AG04450 (cell line): ENCODE measurements at regions not wholly inside any gene's neighbourhood (a gene's known extent, or its start where the extent isn't known, plus 50 kb on each side); places are given as distances from the start of the nearest gene placed in this dataset.

Experiments
- CTCF ChIA-PET: fragments of 300-600, 350-600 bp; formaldehyde crosslinking; extraction: SDS; loops from one replicate; lab custom pipeline; 2022; ENCODE audit warnings: antibody characterized with exemption, inconsistent platforms; lab: Charles Lee
- POLR2A ChIA-PET: fragments of 350-600 bp; formaldehyde crosslinking; extraction: SDS; loops from one replicate; lab custom pipeline; 2021; ENCODE audit warnings: antibody characterized with exemption, inconsistent platforms; lab: Yijun Ruan, JAX
- DNase-seq: peaks from one replicate; pipeline ENCODE4 v3.0.0-alpha.2; 2011; ENCODE audit warnings: low read depth, low spot score
- H3K27ac ChIP-seq: one replicate; pipeline ENCODE4 v1.5.1; 2012; ENCODE audit warnings: low read depth, low read length, control low read depth
- H3K27me3 ChIP-seq: one replicate; pipeline ENCODE4 v1.6.0; 2012; ENCODE audit warnings: low read length; ENCODE audit not compliant: control insufficient read depth, insufficient read depth
- H3K4me3 ChIP-seq: 2 replicates; pipeline ENCODE4 v1.5.1; 2011; ENCODE audit warnings: mild to moderate bottlenecking, low read depth, low read length, control low read depth
- H3K9me3 ChIP-seq: 2 replicates; pipeline ENCODE4 v1.5.1; 2012; ENCODE audit warnings: low read length; ENCODE audit not compliant: control insufficient read depth, insufficient read depth
- TF ChIP-seq, protein P1 (sequence below): IDR thresholded peaks from 2 replicates; pipeline ENCODE4 v1.5.1; 2011; ENCODE audit warnings: low read depth, low read length, control low read depth, inconsistent platforms

DNA sequence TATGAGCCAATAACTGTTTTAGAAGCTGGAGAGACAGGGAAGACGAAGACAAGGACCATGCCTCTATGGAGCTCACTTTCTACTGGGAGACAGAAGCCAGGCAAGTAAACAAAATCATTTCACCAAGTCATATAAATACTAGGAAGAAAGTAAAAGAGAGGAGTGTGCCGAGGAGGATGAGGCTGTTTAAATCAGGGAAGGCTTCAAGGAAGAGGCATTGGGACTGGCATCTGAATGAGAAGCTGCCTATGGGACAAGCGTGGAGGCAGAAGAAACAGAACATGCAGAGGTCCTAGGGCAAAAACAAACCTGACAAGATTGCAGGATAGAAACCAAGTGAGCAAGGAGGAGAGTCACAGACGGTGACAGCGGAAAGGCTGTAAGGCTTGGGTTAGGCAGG is 68.1 kb upstream of the CPLX2 start:
- H3K27ac ChIP-seq: no peak overlapping the region
- H3K27me3 ChIP-seq: peaks cover 11% of the 10 kb centered on the region
- H3K4me3 ChIP-seq: no peak overlapping the region
- POLR2A ChIA-PET: no interaction called here
- TF ChIP-seq, protein P1, sequence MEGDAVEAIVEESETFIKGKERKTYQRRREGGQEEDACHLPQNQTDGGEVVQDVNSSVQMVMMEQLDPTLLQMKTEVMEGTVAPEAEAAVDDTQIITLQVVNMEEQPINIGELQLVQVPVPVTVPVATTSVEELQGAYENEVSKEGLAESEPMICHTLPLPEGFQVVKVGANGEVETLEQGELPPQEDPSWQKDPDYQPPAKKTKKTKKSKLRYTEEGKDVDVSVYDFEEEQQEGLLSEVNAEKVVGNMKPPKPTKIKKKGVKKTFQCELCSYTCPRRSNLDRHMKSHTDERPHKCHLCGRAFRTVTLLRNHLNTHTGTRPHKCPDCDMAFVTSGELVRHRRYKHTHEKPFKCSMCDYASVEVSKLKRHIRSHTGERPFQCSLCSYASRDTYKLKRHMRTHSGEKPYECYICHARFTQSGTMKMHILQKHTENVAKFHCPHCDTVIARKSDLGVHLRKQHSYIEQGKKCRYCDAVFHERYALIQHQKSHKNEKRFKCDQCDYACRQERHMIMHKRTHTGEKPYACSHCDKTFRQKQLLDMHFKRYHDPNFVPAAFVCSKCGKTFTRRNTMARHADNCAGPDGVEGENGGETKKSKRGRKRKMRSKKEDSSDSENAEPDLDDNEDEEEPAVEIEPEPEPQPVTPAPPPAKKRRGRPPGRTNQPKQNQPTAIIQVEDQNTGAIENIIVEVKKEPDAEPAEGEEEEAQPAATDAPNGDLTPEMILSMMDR: no peak
- DNase-seq: no peak
- CTCF ChIA-PET: no interaction called here
- H3K9me3 ChIP-seq: no peaks in the 10 kb centered on the region

DNA sequence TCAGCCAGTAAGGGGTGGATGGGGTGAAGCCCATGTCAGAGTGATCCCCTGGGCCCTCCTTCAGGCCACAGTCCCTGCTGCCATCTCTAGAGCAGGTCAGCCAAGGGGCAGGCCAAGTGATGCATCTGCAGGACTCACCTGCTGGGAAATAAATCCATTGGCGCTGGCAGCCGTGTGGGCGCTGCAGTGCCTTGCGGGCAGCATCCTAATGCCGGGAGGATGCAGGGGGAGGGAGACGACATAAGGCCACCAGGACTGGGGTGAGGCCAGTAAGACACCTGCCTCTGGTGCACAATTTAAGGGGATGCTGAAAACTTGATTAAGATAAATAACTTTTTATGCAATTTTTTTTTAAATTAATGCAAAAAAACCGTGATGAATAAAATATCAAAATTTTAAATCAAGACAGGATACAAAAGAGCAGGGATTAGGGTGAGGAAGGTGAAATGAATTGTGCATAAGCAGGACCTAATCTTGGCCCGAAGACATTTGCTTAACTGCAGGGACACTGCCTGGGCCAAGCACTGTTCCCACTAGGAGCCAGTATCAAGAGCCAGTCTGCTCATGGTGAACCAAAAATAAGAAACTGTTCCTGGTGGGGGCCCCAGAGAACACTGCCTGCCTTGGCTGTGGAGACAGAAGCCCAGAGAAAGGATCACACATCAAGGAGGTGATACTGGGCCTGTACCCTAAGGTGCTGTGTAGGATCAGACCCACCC is 67.5 kb upstream of the CPLX2 start:
- no peak for DNase-seq
- CTCF ChIA-PET: no interaction called here

DNA sequence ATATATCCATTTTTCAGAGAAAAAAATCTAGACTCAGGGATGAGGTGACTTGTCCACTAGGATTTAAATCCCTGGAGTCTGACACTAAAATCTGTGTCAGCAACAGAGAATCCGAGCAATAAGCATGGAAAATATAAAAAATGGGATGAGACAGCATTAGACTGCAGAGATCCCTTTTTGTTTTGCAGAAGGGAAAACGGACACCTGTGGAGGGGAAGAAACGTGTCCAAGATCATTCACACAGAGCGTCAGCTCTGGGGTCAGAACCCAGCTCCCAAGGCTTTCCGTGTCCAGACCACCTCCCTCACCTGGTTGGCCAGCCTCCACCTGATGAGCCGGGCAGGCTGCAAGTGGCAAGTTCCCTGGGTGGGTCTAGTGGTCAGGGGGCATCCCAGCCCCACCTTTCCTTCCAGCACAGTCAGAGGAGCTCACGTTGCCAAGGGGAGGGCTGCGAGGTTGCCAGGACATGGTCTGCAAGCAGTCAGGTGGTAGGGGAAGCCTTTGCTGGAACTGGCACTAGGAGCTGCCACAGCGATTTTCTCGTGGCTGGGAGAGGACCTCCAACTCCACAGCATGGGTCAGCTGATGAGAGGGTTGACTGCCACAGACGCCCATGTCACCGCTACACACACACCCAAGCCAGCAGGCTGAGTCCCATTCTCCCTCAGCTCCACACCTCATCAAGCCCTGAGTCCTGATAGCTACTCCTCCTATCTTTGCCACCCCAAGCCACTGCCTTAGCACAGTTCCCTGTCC is 65.9 kb upstream of the CPLX2 start:
- POLR2A ChIA-PET: no interaction called here
- CTCF ChIA-PET: no interaction called here

More for the DNA sequence above, 67.5 kb upstream of the CPLX2 start:
- peaks cover 9% of the 10 kb centered on the region for H3K27me3 ChIP-seq
- no peak overlapping the region for H3K27ac ChIP-seq
- H3K9me3 ChIP-seq: no peaks in the 10 kb centered on the region
- TF ChIP-seq, protein P1: no peak
- POLR2A ChIA-PET: no interaction called here
- H3K4me3 ChIP-seq: no peak overlapping the region

DNA sequence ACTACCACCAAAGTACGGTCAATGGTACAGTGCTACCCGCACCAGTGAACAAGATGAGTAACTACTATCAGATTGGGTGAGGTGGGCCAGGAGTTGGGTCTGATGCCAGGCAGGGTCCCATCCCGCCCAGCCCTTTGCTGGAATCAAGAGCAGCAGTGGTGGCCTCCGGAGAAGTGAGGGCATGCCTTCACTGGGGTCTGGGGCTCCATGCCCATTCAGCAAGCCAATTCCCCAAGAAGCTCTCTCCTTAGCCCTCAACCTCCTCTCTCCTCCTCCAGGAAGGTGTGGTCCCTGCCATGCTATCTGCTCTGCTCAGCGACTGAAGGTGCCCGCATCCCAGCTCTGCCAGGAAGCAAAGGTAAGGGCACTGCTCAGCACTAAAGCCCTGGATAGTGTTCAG is 62.7 kb upstream of the CPLX2 start:
- ChIA-PET POLR2A (no interaction called here), CTCF (interaction anchor here (0.8 kb wide), 1 partner anchor 1158 kb away, joined by 3 read pairs; no protein-coding TSS in a partner anchor)
- Histone ChIP-seq H3K27ac (no peak overlapping the region), H3K4me3 (no peak overlapping the region), H3K9me3 (no peaks in the 10 kb centered on the region), H3K27me3 (peaks cover 8% of the 10 kb centered on the region)
- no peak for DNase-seq
- TF ChIP-seq, protein P1: no peak

More for the DNA sequence above, 65.9 kb upstream of the CPLX2 start:
- no peak for DNase-seq
- H3K27ac ChIP-seq: no peak overlapping the region
- H3K4me3 ChIP-seq: no peak overlapping the region
- TF ChIP-seq, protein P1: no peak
- peaks cover 9% of the 10 kb centered on the region for H3K27me3 ChIP-seq
- no peaks in the 10 kb centered on the region for H3K9me3 ChIP-seq
